HepG2 (cell line): ENCODE measurements at regions not wholly inside any gene's neighbourhood (a gene's known extent, or its start where the extent isn't known, plus 50 kb on each side); places are given as distances from the start of the nearest gene placed in this dataset.

Source experiments
- ARID3A ChIP-seq: IDR thresholded peaks from 2 replicates; pipeline ENCODE4 v1.6.1; 2012; ENCODE audit warnings: low read depth, low read length, improper control_type of control experiment
- ATF4 ChIP-seq, 2 experiments: fragments of 450-650 bp in 1 of 2; sonication (generic) in 1 of 2; formaldehyde crosslinking; IDR thresholded peaks; 2 replicates each; pipeline versions ENCODE4 v1.5.0 to v1.8.0; 2020 to 2022; ENCODE audit warnings: mild to moderate bottlenecking in 1 of 2, missing genetic modification reagents in 1 of 2
- FLYWCH1 ChIP-seq: sonication (generic); formaldehyde crosslinking; IDR thresholded peaks from 2 replicates; pipeline ENCODE4 v1.8.1; 2023; ENCODE audit warnings: mild to moderate bottlenecking, missing genetic modification reagents
- FOXP1 ChIP-seq, 2 experiments: fragments of 450-650 bp in 1 of 2; IDR thresholded peaks; 2 replicates each; pipeline ENCODE4 v1.6.1; 2017 to 2018; ENCODE audit warnings: antibody characterized with exemption in 1 of 2
- MIER2 ChIP-seq: IDR thresholded peaks from 2 replicates; pipeline ENCODE4 v1.6.1; 2016; ENCODE audit warnings: missing biosample characterization, missing genetic modification reagents
- PHF5A ChIP-seq: IDR thresholded peaks from one replicate; pipeline ENCODE4 v1.6.1; 2018; ENCODE audit warnings: low read depth, missing genetic modification reagents; ENCODE audit not compliant: unreplicated experiment
- POGZ ChIP-seq: sonication (generic); formaldehyde crosslinking; IDR thresholded peaks from 2 replicates; pipeline ENCODE4 v1.4.0; 2020; ENCODE audit warnings: mild to moderate bottlenecking, missing genetic modification reagents
- SOX13 ChIP-seq, 3 experiments: fragments of 450-650 bp in 1 of 3; sonication (generic) in 1 of 3; formaldehyde crosslinking in 1 of 3; IDR thresholded peaks in 2 of 3; conservative IDR thresholded peaks in 1 of 3; 2 replicates each; pipeline versions ENCODE4 v1.5.0 to v1.6.1; 2016 to 2020; ENCODE audit warnings: antibody characterized with exemption in 1 of 3, mild to moderate bottlenecking in 1 of 3, missing compliant biosample characterization in 1 of 3, missing genetic modification reagents in 1 of 3, moderate library complexity in 1 of 3
- SP5 ChIP-seq: IDR thresholded peaks from 2 replicates; pipeline ENCODE4 v1.6.1; 2016; ENCODE audit warnings: low read depth, borderline replicate concordance
- UBTF ChIP-seq: sonication (generic); formaldehyde crosslinking; IDR thresholded peaks from 2 replicates; pipeline ENCODE4 v1.4.0; 2020; ENCODE audit warnings: mild to moderate bottlenecking, missing genetic modification reagents
- ZNF30 ChIP-seq: sonication (generic); formaldehyde crosslinking; IDR thresholded peaks from 2 replicates; pipeline ENCODE4 v1.5.0; 2020; ENCODE audit warnings: mild to moderate bottlenecking, missing genetic modification reagents
- ZNF317 ChIP-seq: sonication (generic); formaldehyde crosslinking; IDR thresholded peaks from 2 replicates; pipeline ENCODE4 v1.5.0; 2020; ENCODE audit warnings: mild to moderate bottlenecking, missing genetic modification reagents
- ZNF33A ChIP-seq: sonication (generic); formaldehyde crosslinking; IDR thresholded peaks from 2 replicates; pipeline ENCODE4 v1.5.1; 2020; ENCODE audit warnings: missing genetic modification reagents, mild to moderate bottlenecking, moderate library complexity, borderline replicate concordance
- ZNF639 ChIP-seq: conservative IDR thresholded peaks from 2 replicates; pipeline ENCODE4 v1.6.1; 2018; ENCODE audit warnings: missing genetic modification reagents
- TF ChIP-seq, protein P1 (sequence below): IDR thresholded peaks from 2 replicates; pipeline ENCODE4 v1.6.1; 2012; ENCODE audit warnings: low read length, improper control_type of control experiment
- TF ChIP-seq, protein P2 (sequence below): sonication (generic); formaldehyde crosslinking; IDR thresholded peaks from 2 replicates; pipeline ENCODE4 v1.4.0; 2020; ENCODE audit warnings: missing genetic modification reagents

DNA sequence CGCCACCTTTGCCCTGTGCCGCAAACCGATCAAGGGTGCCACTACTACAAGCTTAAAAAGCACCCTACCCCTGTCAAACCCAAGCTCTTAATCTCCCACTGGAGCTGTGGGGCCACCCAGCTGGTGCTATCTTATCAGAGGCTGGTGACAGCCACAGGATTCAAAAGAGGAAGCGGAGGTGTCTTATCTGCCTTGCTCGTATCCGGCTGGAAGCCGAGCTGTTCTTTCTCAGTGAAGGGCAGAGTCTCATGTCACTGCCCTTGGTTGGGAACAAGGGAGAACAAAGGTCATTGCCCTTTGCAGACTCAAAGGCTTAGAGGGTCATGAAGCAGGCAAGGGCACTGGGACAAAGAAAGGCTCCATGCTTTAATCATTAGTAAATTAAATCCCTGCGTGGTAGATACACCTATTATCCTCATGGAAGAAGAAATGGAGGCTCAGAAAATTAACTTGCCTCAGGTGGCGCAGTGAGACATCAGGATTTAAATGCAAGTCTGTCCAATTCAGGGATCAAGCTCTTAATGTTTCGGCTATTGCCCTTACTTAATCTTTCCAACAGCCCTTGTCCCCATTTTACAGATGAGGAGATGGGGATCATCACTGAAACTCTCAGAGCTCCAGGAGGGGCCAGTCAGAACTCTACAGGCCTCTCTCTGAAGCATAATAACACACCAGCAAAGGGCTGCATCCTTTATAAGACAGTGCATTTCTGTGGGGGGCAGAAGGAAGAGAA lies 360.0 kb upstream of the PROK2 start (continued):
- TF ChIP-seq, protein P1, sequence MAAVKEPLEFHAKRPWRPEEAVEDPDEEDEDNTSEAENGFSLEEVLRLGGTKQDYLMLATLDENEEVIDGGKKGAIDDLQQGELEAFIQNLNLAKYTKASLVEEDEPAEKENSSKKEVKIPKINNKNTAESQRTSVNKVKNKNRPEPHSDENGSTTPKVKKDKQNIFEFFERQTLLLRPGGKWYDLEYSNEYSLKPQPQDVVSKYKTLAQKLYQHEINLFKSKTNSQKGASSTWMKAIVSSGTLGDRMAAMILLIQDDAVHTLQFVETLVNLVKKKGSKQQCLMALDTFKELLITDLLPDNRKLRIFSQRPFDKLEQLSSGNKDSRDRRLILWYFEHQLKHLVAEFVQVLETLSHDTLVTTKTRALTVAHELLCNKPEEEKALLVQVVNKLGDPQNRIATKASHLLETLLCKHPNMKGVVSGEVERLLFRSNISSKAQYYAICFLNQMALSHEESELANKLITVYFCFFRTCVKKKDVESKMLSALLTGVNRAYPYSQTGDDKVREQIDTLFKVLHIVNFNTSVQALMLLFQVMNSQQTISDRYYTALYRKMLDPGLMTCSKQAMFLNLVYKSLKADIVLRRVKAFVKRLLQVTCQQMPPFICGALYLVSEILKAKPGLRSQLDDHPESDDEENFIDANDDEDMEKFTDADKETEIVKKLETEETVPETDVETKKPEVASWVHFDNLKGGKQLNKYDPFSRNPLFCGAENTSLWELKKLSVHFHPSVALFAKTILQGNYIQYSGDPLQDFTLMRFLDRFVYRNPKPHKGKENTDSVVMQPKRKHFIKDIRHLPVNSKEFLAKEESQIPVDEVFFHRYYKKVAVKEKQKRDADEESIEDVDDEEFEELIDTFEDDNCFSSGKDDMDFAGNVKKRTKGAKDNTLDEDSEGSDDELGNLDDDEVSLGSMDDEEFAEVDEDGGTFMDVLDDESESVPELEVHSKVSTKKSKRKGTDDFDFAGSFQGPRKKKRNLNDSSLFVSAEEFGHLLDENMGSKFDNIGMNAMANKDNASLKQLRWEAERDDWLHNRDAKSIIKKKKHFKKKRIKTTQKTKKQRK = no peak
- 0 out of 2 replicates have a peak, but pooled peaks have one; percentile 27 for TF ChIP-seq MIER2 (CRISPR knock-in tag)
- peak; percentile 66 for TF ChIP-seq UBTF
- no peak for TF ChIP-seq ZNF639 (CRISPR knock-in tag)
- no peak for TF ChIP-seq ZNF317
- TF ChIP-seq, protein P2, sequence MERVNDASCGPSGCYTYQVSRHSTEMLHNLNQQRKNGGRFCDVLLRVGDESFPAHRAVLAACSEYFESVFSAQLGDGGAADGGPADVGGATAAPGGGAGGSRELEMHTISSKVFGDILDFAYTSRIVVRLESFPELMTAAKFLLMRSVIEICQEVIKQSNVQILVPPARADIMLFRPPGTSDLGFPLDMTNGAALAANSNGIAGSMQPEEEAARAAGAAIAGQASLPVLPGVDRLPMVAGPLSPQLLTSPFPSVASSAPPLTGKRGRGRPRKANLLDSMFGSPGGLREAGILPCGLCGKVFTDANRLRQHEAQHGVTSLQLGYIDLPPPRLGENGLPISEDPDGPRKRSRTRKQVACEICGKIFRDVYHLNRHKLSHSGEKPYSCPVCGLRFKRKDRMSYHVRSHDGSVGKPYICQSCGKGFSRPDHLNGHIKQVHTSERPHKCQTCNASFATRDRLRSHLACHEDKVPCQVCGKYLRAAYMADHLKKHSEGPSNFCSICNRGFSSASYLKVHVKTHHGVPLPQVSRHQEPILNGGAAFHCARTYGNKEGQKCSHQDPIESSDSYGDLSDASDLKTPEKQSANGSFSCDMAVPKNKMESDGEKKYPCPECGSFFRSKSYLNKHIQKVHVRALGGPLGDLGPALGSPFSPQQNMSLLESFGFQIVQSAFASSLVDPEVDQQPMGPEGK (CRISPR knock-in tag) = no peak
- TF ChIP-seq PHF5A (CRISPR knock-in tag) = no peak
- no peak for TF ChIP-seq ZNF30
- TF ChIP-seq FLYWCH1 (CRISPR knock-in tag) = no peak
- TF ChIP-seq ARID3A = no peak
- TF ChIP-seq FOXP1 (IDR thresholded peaks at IDR 0.05) = no peak
- TF ChIP-seq FOXP1 (CRISPR knock-in tag; IDR thresholded peaks at IDR 0.05) = 0 out of 2 replicates have a peak, but pooled peaks have one; percentile 13
- no peak for TF ChIP-seq SOX13 (IDR thresholded peaks at IDR 0.05)
- peak in 1 of 2 experiments; percentile 77; a peak in 2 of 4 replicates for TF ChIP-seq SOX13 (CRISPR knock-in tag; conservative IDR thresholded peaks at IDR 0.05 in 1 of 2, IDR thresholded peaks at IDR 0.05 in 1 of 2)
- no peak for TF ChIP-seq POGZ
- no peak for TF ChIP-seq SP5 (CRISPR knock-in tag)
- no peak for TF ChIP-seq ZNF33A (CRISPR knock-in tag)
- TF ChIP-seq ATF4 (CRISPR knock-in tag; IDR thresholded peaks at IDR 0.05) = no peak
